B cell (primary cell): ENCODE measurements at regions not wholly inside any gene's neighbourhood (a gene's known extent, or its start where the extent isn't known, plus 50 kb on each side); places are given as distances from the start of the nearest gene placed in this dataset.
A peak's percentile ranks its signal among the peaks of the same experiment; 100 is the strongest.

ENCODE experiments used
- ATAC-seq: fragments of 200-7000 bp; cut with Tn5 transposase; one replicate; pipeline ENCODE4 v1.10.0; 2021; ENCODE audit warnings: low read depth, mild to moderate bottlenecking, moderate number of reproducible peaks, moderate library complexity
- CTCF ChIA-PET: fragments of 350-600 bp; sonication (Branson Sonifier 250); formaldehyde crosslinking; loops from one replicate; lab custom pipeline; 2021; ENCODE audit warnings: antibody characterized with exemption, inconsistent platforms; lab: Charles Lee
- POLR2A ChIA-PET: fragments of 350-600 bp; sonication (Branson Sonifier 250); formaldehyde crosslinking; loops from one replicate; lab custom pipeline; 2021; ENCODE audit warnings: antibody characterized with exemption; lab: Charles Lee
- DNase-seq: peaks from one replicate; pipeline ENCODE4 v3.0.0; 2013
- H2AFZ ChIP-seq: 2 replicates; pipeline ENCODE4 v1.6.1; 2012; ENCODE audit warnings: mild to moderate bottlenecking, low read depth, low read length; ENCODE audit not compliant: insufficient read depth, poor library complexity, severe bottlenecking
- H3K27ac ChIP-seq, 2 donors: 1 replicate in 1 of 2; 2 replicates in 1 of 2; pipeline ENCODE4 v1.5.1; 2012 to 2013; ENCODE audit warnings: low read length in 2 of 2, mild to moderate bottlenecking in 2 of 2, moderate library complexity in 1 of 2
- H3K27me3 ChIP-seq, 4 experiments: fragments of 200-600 bp in 1 of 4; sonication (generic) in 1 of 4; replicated peaks in 1 of 4; 1 replicate in 2 of 4; 2 replicates in 2 of 4; pipeline versions ENCODE4 v1.6.1 to v1.7.0; 2013 to 2016; ENCODE audit warnings: low read length in 3 of 4, mild to moderate bottlenecking in 2 of 4, mixed read lengths in 1 of 4, moderate library complexity in 1 of 4; ENCODE audit not compliant: insufficient read depth in 4 of 4, control insufficient read depth in 3 of 4; ENCODE audit errors: control extremely low read depth in 1 of 4
- H3K36me3 ChIP-seq, 2 experiments: replicated peaks in 1 of 2; 1 replicate in 1 of 2; 2 replicates in 1 of 2; pipeline versions ENCODE4 v1.6.1 to v1.7.1; 2013; ENCODE audit warnings: low read length in 1 of 2; ENCODE audit not compliant: insufficient read depth in 2 of 2, control insufficient read depth in 1 of 2; ENCODE audit errors: control extremely low read depth in 1 of 2, extremely low read depth in 1 of 2
- H3K4me1 ChIP-seq, 2 donors: fragments of 200-600 bp in 1 of 2; sonication (generic) in 1 of 2; 1 replicate in 1 of 2; 2 replicates in 1 of 2; pipeline versions ENCODE4 v1.5.1 to v1.6.1; 2013 to 2017; ENCODE audit warnings: low read length in 2 of 2; ENCODE audit not compliant: control insufficient read depth in 2 of 2, insufficient read depth in 2 of 2
- H3K4me2 ChIP-seq: replicated peaks from 2 replicates; pipeline ENCODE3; 2012; ENCODE audit warnings: mild to moderate bottlenecking, low read depth, low read length; ENCODE audit not compliant: poor library complexity, severe bottlenecking
- H3K4me3 ChIP-seq, 5 experiments: fragments of 200-600 bp in 1 of 5; sonication (generic) in 1 of 5; 1 replicate in 3 of 5; 2 replicates in 2 of 5; pipeline versions ENCODE4 v1.5.1 to v1.7.0; 2011 to 2016; ENCODE audit warnings: low read length in 4 of 5, mild to moderate bottlenecking in 4 of 5, low read depth in 2 of 5, control low read depth in 1 of 5, moderate library complexity in 1 of 5; ENCODE audit not compliant: insufficient read depth in 1 of 5; ENCODE audit errors: control extremely low read depth in 1 of 5, extremely low read depth in 1 of 5
- H3K79me2 ChIP-seq: fragments of 200-600 bp; sonication (generic); one replicate; pipeline ENCODE4 v1.6.0; 2016; ENCODE audit warnings: low read length; ENCODE audit not compliant: control insufficient read depth, insufficient read depth
- H3K9ac ChIP-seq: fragments of 200-600 bp; sonication (generic); 2 replicates; pipeline ENCODE4 v1.6.1; 2017; ENCODE audit warnings: mild to moderate bottlenecking, low read length, moderate library complexity
- H3K9me3 ChIP-seq, 3 donors: one replicate each; pipeline versions ENCODE4 v1.6.1 to v1.7.1; 2013; ENCODE audit warnings: low read length in 2 of 3; ENCODE audit not compliant: control insufficient read depth in 2 of 3, insufficient read depth in 1 of 3; ENCODE audit errors: control extremely low read depth in 1 of 3
- H4K20me1 ChIP-seq: 2 replicates; pipeline ENCODE4 v1.6.0; 2012; ENCODE audit warnings: mild to moderate bottlenecking, low read length; ENCODE audit not compliant: insufficient read depth, control insufficient read depth, poor library complexity, severe bottlenecking
- H3K27ac Mint-ChIP-seq: one replicate; pipeline ENCODE4 v1.8.0; 2021; ENCODE audit warnings: mixed read lengths
- H3K27me3 Mint-ChIP-seq: one replicate; pipeline ENCODE4 v1.8.0; 2021; ENCODE audit warnings: mixed read lengths
- H3K4me1 Mint-ChIP-seq: one replicate; pipeline ENCODE4 v1.8.0; 2021; ENCODE audit warnings: mixed read lengths
- H3K4me3 Mint-ChIP-seq: one replicate; pipeline ENCODE4 v1.8.0; 2021; ENCODE audit warnings: mixed read lengths
- H3K9me3 Mint-ChIP-seq: one replicate; pipeline ENCODE4 v1.8.0; 2022; ENCODE audit warnings: mixed read lengths; ENCODE audit not compliant: insufficient read depth
- CTCF ChIP-seq: fragments of 200-600 bp; IDR thresholded peaks from one replicate; pipeline ENCODE4 v1.8.0; 2022; ENCODE audit warnings: antibody characterized with exemption, mild to moderate bottlenecking
- EZH2 ChIP-seq: IDR thresholded peaks from 2 replicates; pipeline ENCODE4 v1.6.1; 2012; ENCODE audit warnings: borderline replicate concordance, low read depth, mild to moderate bottlenecking, moderate library complexity, low read length; ENCODE audit not compliant: insufficient read depth, poor library complexity, severe bottlenecking
- WGBS: methylation state at CpG from one replicate; pipeline ENCODE4 v1.1.5; 2013; ENCODE audit warnings: missing lambda C conversion rate; ENCODE audit not compliant: insufficient coverage; 5-methylcytosine and 5-hydroxymethylcytosine counted together
- intact Hi-C: fragments of 100-400 bp; cut with micrococcal nuclease; formaldehyde crosslinking; loops from one replicate; pipeline ENCODE4 v1.10.0; 2022

GRCh38 chr5:128905568-128906110, 59.6 kb upstream of the SLC27A6 start:
- Histone ChIP-seq H4K20me1 (no peaks in the 10 kb centered on the region), H3K36me3 (no peaks in the 10 kb centered on the region), H2AFZ (no peak overlapping the region), H3K4me2 (no peak overlapping the region), H3K4me3 (no peak overlapping the region), H3K9me3 (no peaks in the 10 kb centered on the region), H3K27me3 (no peaks in the 10 kb centered on the region), H3K4me1 (no peaks in the 10 kb centered on the region), H3K79me2 (no peaks in the 10 kb centered on the region), H3K9ac (no peak overlapping the region), H3K27ac (no peak overlapping the region)
- Mint-ChIP-seq H3K27ac (no peak overlapping the region), H3K4me3 (no peak overlapping the region), H3K27me3 (no peaks in the 10 kb centered on the region), H3K9me3 (no peaks in the 10 kb centered on the region), H3K4me1 (no peaks in the 10 kb centered on the region)
- intact Hi-C loops: loop anchor here (2.0 to 10.0 kb wide), 3 partner anchors 231 to 1341 kb away; no protein-coding TSS in a partner anchor
- DNase-seq: peak; percentile 53
- ChIA-PET CTCF (interaction anchor here (1.0 to 4.4 kb wide), 11 partner anchors 9 to 947 kb away, joined by 3 to 70 read pairs (median 4); no protein-coding TSS in a partner anchor), POLR2A (no interaction called here)
- WGBS: no CpG with 5 or more reads among the region's 4 CpGs
- TF ChIP-seq EZH2: no peak
- peak; percentile 86 for TF ChIP-seq CTCF
- peak; percentile 47 for ATAC-seq

- DNase-seq: no peak
- Mint-ChIP-seq H3K9me3 (no peaks in the 10 kb centered on the region), H3K4me3 (no peak overlapping the region), H3K4me1 (no peaks in the 10 kb centered on the region), H3K27me3 (peaks cover 3% of the 10 kb centered on the region), H3K27ac (no peak overlapping the region)
- ATAC-seq: no peak
- Histone ChIP-seq H3K27me3 (no peaks in the 10 kb centered on the region), H4K20me1 (no peaks in the 10 kb centered on the region), H3K36me3 (no peaks in the 10 kb centered on the region), H3K4me1 (no peaks in the 10 kb centered on the region), H3K9me3 (no peaks in the 10 kb centered on the region), H2AFZ (no peak overlapping the region), H3K79me2 (no peaks in the 10 kb centered on the region), H3K9ac (no peak overlapping the region), H3K4me3 (no peak overlapping the region), H3K27ac (no peak overlapping the region), H3K4me2 (no peak overlapping the region)
- no peak for TF ChIP-seq CTCF
- ChIA-PET POLR2A (no interaction called here), CTCF (no interaction called here)
- WGBS: no CpG with 5 or more reads among the region's 1 CpG
- intact Hi-C loops: no loop called here
Measured at GRCh38 chr5:128913551-128913950, 51.7 kb upstream of the SLC27A6 start.
